HUES6 (cell line): ENCODE measurements at regions not wholly inside any gene's neighbourhood (a gene's known extent, or its start where the extent isn't known, plus 50 kb on each side); places are given as distances from the start of the nearest gene placed in this dataset.
"Not testable (repeated sequence)": the region's sequence is repeated elsewhere in the genome, so short reads cannot be mapped to it uniquely, and the experiment has no call there.

Experiments
- H3K27ac ChIP-seq: 2 replicates; pipeline ENCODE4 v1.7.0; 2013; ENCODE audit warnings: low read depth, mild to moderate bottlenecking, low read length, inconsistent platforms
- H3K27me3 ChIP-seq: 2 replicates; pipeline ENCODE4 v1.6.1; 2013; ENCODE audit warnings: low read length; ENCODE audit not compliant: control insufficient read depth, insufficient read depth
- H3K36me3 ChIP-seq: 2 replicates; pipeline ENCODE4 v1.6.1; 2013; ENCODE audit warnings: low read length; ENCODE audit not compliant: control insufficient read depth, insufficient read depth
- H3K4me1 ChIP-seq: 2 replicates; pipeline ENCODE4 v1.6.1; 2013; ENCODE audit warnings: low read length; ENCODE audit not compliant: control insufficient read depth, insufficient read depth
- H3K4me3 ChIP-seq: 2 replicates; pipeline ENCODE4 v1.5.1; 2013; ENCODE audit warnings: low read depth, low read length
- H3K9ac ChIP-seq: one replicate; pipeline ENCODE4 v1.6.1; 2013; ENCODE audit warnings: mild to moderate bottlenecking, low read length
- H3K9me3 ChIP-seq: 2 replicates; pipeline ENCODE4 v1.6.1; 2013; ENCODE audit warnings: low read depth, low read length; ENCODE audit not compliant: control insufficient read depth, insufficient read depth

- not testable (repeated sequence) for H3K4me1 ChIP-seq, H3K4me3 ChIP-seq, H3K27ac ChIP-seq, H3K9ac ChIP-seq, H3K36me3 ChIP-seq, H3K9me3 ChIP-seq, H3K27me3 ChIP-seq
Measured at GRCh38 chr6:22140736-22141135, 156.1 kb downstream of the PRL start.

GRCh38 chr6:22141241-22141745 lies 155.5 kb downstream of the PRL start:
- no peaks in the 10 kb centered on the region for H3K36me3 ChIP-seq
- H3K27ac ChIP-seq, result no peak overlapping the region
- H3K9ac ChIP-seq, result no peak overlapping the region
- H3K9me3 ChIP-seq, result no peaks in the 10 kb centered on the region
- H3K4me3 ChIP-seq, result no peak overlapping the region
- H3K4me1 ChIP-seq, result peaks cover 14% of the 10 kb centered on the region
- H3K27me3 ChIP-seq, result no peaks in the 10 kb centered on the region

GRCh38 chr6:22142856-22143255 lies 154.0 kb downstream of the PRL start:
- Histone ChIP-seq H3K4me3 (no peak overlapping the region), H3K4me1 (peaks cover 27% of the 10 kb centered on the region), H3K9me3 (no peaks in the 10 kb centered on the region), H3K27me3 (no peaks in the 10 kb centered on the region), H3K36me3 (no peaks in the 10 kb centered on the region), H3K9ac (no peak overlapping the region), H3K27ac (no peak overlapping the region)

- Histone ChIP-seq H3K27ac (no peak overlapping the region), H3K9me3 (no peaks in the 10 kb centered on the region), H3K27me3 (no peaks in the 10 kb centered on the region), H3K9ac (no peak overlapping the region), H3K4me3 (no peak overlapping the region), H3K4me1 (peaks cover 46% of the 10 kb centered on the region), H3K36me3 (no peaks in the 10 kb centered on the region)
Measured at GRCh38 chr6:22145376-22145775, 151.5 kb downstream of the PRL start.

GRCh38 chr6:22145823-22146677 lies 150.8 kb downstream of the PRL start:
- no peaks in the 10 kb centered on the region for H3K36me3 ChIP-seq
- H3K9ac ChIP-seq, result no peak overlapping the region
- no peaks in the 10 kb centered on the region for H3K27me3 ChIP-seq
- no peak overlapping the region for H3K27ac ChIP-seq
- H3K4me1 ChIP-seq, result peaks cover 46% of the 10 kb centered on the region
- no peak overlapping the region for H3K4me3 ChIP-seq
- no peaks in the 10 kb centered on the region for H3K9me3 ChIP-seq

GRCh38 chr6:22146678-22146930 lies 150.2 kb downstream of the PRL start:
- H3K9me3 ChIP-seq, result no peaks in the 10 kb centered on the region
- no peak overlapping the region for H3K4me3 ChIP-seq
- H3K27ac ChIP-seq, result no peak overlapping the region
- no peaks in the 10 kb centered on the region for H3K36me3 ChIP-seq
- no peak overlapping the region for H3K9ac ChIP-seq
- no peaks in the 10 kb centered on the region for H3K27me3 ChIP-seq
- H3K4me1 ChIP-seq, result peaks cover 46% of the 10 kb centered on the region

- H3K4me3 ChIP-seq, result no peak overlapping the region
- peaks cover 46% of the 10 kb centered on the region for H3K4me1 ChIP-seq
- no peak overlapping the region for H3K27ac ChIP-seq
- no peaks in the 10 kb centered on the region for H3K27me3 ChIP-seq
- H3K36me3 ChIP-seq, result no peaks in the 10 kb centered on the region
- no peak overlapping the region for H3K9ac ChIP-seq
- H3K9me3 ChIP-seq, result no peaks in the 10 kb centered on the region
Measured at GRCh38 chr6:22146931-22147701, 149.7 kb downstream of the PRL start.

- no peaks in the 10 kb centered on the region for H3K36me3 ChIP-seq
- H3K4me3 ChIP-seq, result no peak overlapping the region
- no peak overlapping the region for H3K9ac ChIP-seq
- peaks cover 46% of the 10 kb centered on the region for H3K4me1 ChIP-seq
- H3K27ac ChIP-seq, result no peak overlapping the region
- H3K9me3 ChIP-seq, result no peaks in the 10 kb centered on the region
- no peaks in the 10 kb centered on the region for H3K27me3 ChIP-seq
Measured at GRCh38 chr6:22147921-22148776, 148.7 kb downstream of the PRL start.

GRCh38 chr6:22149096-22149495 lies 147.7 kb downstream of the PRL start:
- H3K36me3 ChIP-seq, result no peaks in the 10 kb centered on the region
- H3K9me3 ChIP-seq, result no peaks in the 10 kb centered on the region
- no peak overlapping the region for H3K27ac ChIP-seq
- H3K27me3 ChIP-seq, result no peaks in the 10 kb centered on the region
- H3K4me1 ChIP-seq, result peaks cover 46% of the 10 kb centered on the region
- H3K4me3 ChIP-seq, result no peak overlapping the region
- H3K9ac ChIP-seq, result no peak overlapping the region

- H3K4me3 ChIP-seq, result no peak overlapping the region
- peaks cover 46% of the 10 kb centered on the region for H3K4me1 ChIP-seq
- no peaks in the 10 kb centered on the region for H3K36me3 ChIP-seq
- H3K27ac ChIP-seq, result no peak overlapping the region
- no peak overlapping the region for H3K9ac ChIP-seq
- H3K9me3 ChIP-seq, result no peaks in the 10 kb centered on the region
- no peaks in the 10 kb centered on the region for H3K27me3 ChIP-seq
Measured at GRCh38 chr6:22149501-22150367, 147.1 kb downstream of the PRL start.
